GM23248 (cell line): ENCODE measurements at regions not wholly inside any gene's neighbourhood (a gene's known extent, or its start where the extent isn't known, plus 50 kb on each side); places are given as distances from the start of the nearest gene placed in this dataset.

Source experiments
- DNase-seq: peaks from one replicate; pipeline ENCODE4 v3.0.0-alpha.2; 2015
- H2AFZ ChIP-seq: fragments of 200-600 bp; sonication (generic); 2 replicates; pipeline ENCODE4 v1.6.1; 2016; ENCODE audit warnings: antibody characterized with exemption
- H3F3A ChIP-seq: fragments of 200-600 bp; sonication (generic); 2 replicates; pipeline ENCODE4 v1.6.1; 2016; ENCODE audit warnings: mild to moderate bottlenecking, antibody characterized with exemption, mixed run types; ENCODE audit not compliant: insufficient read depth
- H3K27ac ChIP-seq: fragments of 200-600 bp; sonication (generic); 2 replicates; pipeline ENCODE4 v1.5.1; 2016; ENCODE audit warnings: mild to moderate bottlenecking
- H3K27me3 ChIP-seq: fragments of 200-600 bp; sonication (generic); replicated peaks from 2 replicates; pipeline ENCODE4 v1.6.1; 2016; ENCODE audit warnings: mild to moderate bottlenecking; ENCODE audit not compliant: insufficient read depth
- H3K36me3 ChIP-seq: fragments of 200-600 bp; sonication (generic); 2 replicates; pipeline ENCODE4 v1.6.1; 2016; ENCODE audit warnings: low read depth, mild to moderate bottlenecking
- H3K4me1 ChIP-seq: fragments of 200-600 bp; sonication (generic); 2 replicates; pipeline ENCODE4 v1.6.1; 2016; ENCODE audit warnings: mild to moderate bottlenecking; ENCODE audit not compliant: insufficient read depth
- H3K4me2 ChIP-seq: fragments of 200-600 bp; sonication (generic); one replicate; pipeline ENCODE4 v1.6.1; 2016; ENCODE audit warnings: mild to moderate bottlenecking; ENCODE audit not compliant: unreplicated experiment
- H3K4me3 ChIP-seq: fragments of 200-600 bp; sonication (generic); 2 replicates; pipeline ENCODE4 v1.5.1; 2016; ENCODE audit warnings: mild to moderate bottlenecking
- H3K79me2 ChIP-seq: fragments of 200-600 bp; sonication (generic); 2 replicates; pipeline ENCODE4 v1.6.1; 2016; ENCODE audit warnings: mild to moderate bottlenecking; ENCODE audit not compliant: insufficient read depth
- H3K9ac ChIP-seq: fragments of 200-600 bp; sonication (generic); 2 replicates; pipeline ENCODE4 v1.6.1; 2016; ENCODE audit warnings: mild to moderate bottlenecking
- H3K9me2 ChIP-seq: fragments of 200-600 bp; sonication (generic); 2 replicates; pipeline ENCODE4 v1.6.1; 2016; ENCODE audit warnings: mixed run types, mild to moderate bottlenecking, moderate library complexity; ENCODE audit not compliant: insufficient read depth
- H3K9me3 ChIP-seq: fragments of 200-600 bp; sonication (generic); one replicate; pipeline ENCODE4 v1.6.1; 2017; ENCODE audit warnings: low read depth
- H4K20me1 ChIP-seq: fragments of 200-600 bp; sonication (generic); 2 replicates; pipeline ENCODE4 v1.6.0; 2016; ENCODE audit not compliant: insufficient read depth
- EZH2 ChIP-seq: fragments of 200-600 bp; sonication (generic); IDR thresholded peaks from 2 replicates; pipeline ENCODE4 v1.6.1; 2018; ENCODE audit warnings: antibody characterized with exemption, mild to moderate bottlenecking; ENCODE audit not compliant: insufficient read depth, poor library complexity, severe bottlenecking
- EZH2phosphoT487 ChIP-seq: fragments of 200-600 bp; sonication (generic); IDR thresholded peaks from 2 replicates; pipeline ENCODE4 v1.6.1; 2018; ENCODE audit warnings: antibody characterized with exemption, moderate library complexity, mild to moderate bottlenecking, low read depth; ENCODE audit not compliant: insufficient read depth
- WGBS, 2 experiments: methylation state at CpG; one replicate each; pipeline ENCODE4 v1.1.6; 2015 to 2017; ENCODE audit warnings: low lambda C conversion rate in 2 of 2, low coverage in 1 of 2; ENCODE audit errors: missing lambda C conversion rate in 2 of 2; 5-methylcytosine and 5-hydroxymethylcytosine counted together
- in situ Hi-C: fragments of 300-500 bp; cut with MboI; formaldehyde crosslinking; loops from 2 replicates; pipeline ENCODE4 v1.15.0; 2020

DNA sequence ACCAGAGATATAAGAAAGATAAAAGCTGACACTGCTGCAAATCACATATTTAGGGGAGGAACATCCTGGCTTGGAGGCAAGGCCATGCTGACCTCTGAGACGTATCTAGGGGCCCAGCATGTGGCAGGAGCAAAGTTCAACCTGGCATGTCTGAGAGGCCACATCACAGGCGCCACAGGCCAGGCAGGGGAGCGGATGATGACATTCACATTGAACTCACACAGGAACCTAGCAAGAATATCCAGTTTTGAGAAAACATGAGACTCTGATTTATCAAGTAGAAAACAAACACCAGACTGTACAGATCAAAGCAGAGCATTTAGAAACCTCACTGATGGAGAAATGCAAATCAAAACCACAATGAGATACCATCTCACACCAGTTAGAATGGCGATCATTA, 64.2 kb upstream of the STK32A start:
- Histone ChIP-seq H3K36me3 (no peaks in the 10 kb centered on the region), H3F3A (peaks cover 18% of the 10 kb centered on the region), H3K9me2 (no peaks in the 10 kb centered on the region), H3K4me1 (peaks cover 24% of the 10 kb centered on the region), H3K9me3 (no peaks in the 10 kb centered on the region), H3K4me2 (no peak overlapping the region), H3K9ac (no peak overlapping the region), H3K27ac (no peak overlapping the region), H2AFZ (no peak overlapping the region), H4K20me1 (no peaks in the 10 kb centered on the region), H3K27me3 (no peaks in the 10 kb centered on the region), H3K4me3 (no peak overlapping the region), H3K79me2 (no peaks in the 10 kb centered on the region)
- no peak for DNase-seq
- 56 to 65% methylated on average over 4 of the region's 4 CpGs for WGBS, 2 experiments
- in situ Hi-C loops = no loop called here
- no peak for TF ChIP-seq EZH2
- TF ChIP-seq EZH2phosphoT487 = no peak

DNA sequence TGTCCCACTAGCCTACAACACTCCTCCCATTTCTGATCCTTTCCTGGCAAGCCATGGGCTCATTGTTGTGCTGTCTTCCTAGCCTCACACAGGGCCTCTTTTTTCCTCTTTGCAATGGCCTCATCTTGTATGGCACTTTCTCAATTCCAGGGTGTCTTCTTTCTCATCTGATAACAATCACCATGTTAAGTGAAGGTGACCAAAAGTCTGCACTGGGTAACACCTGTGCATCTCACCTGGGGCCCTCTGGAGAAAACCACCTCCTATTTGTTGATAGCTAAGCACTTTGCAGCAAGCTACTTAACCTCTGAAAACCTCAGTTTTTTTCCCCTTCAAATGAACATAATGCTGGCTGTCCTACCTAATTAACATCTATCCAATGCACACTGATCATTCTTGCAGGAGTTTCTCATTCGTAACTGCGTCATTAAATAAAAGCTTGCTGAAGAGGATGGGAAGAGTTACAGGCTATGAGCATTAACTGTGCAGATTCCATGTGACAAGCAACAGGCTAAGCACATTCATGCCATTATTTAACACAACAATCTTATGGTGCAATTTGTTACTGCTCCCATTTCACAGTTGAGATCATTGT, 60.1 kb upstream of the STK32A start:
- in situ Hi-C loops = no loop called here
- H3K79me2 ChIP-seq = no peaks in the 10 kb centered on the region
- DNase-seq = no peak
- H3K36me3 ChIP-seq = no peaks in the 10 kb centered on the region
- H3K9me2 ChIP-seq = no peaks in the 10 kb centered on the region
- H3K27ac ChIP-seq = no peak overlapping the region
- H3K4me1 ChIP-seq = peaks cover 11% of the 10 kb centered on the region
- no peak overlapping the region for H2AFZ ChIP-seq
- TF ChIP-seq EZH2 (no peak), EZH2phosphoT487 (no peak)
- no peaks in the 10 kb centered on the region for H3K27me3 ChIP-seq
- 46 to 52% methylated on average over 2 of the region's 2 CpGs for WGBS, 2 experiments
- no peak overlapping the region for H3K4me3 ChIP-seq
- no peaks in the 10 kb centered on the region for H4K20me1 ChIP-seq
- no peak overlapping the region for H3K9ac ChIP-seq
- no peak overlapping the region for H3K4me2 ChIP-seq
- no peaks in the 10 kb centered on the region for H3K9me3 ChIP-seq
- peaks cover 20% of the 10 kb centered on the region for H3F3A ChIP-seq

DNA sequence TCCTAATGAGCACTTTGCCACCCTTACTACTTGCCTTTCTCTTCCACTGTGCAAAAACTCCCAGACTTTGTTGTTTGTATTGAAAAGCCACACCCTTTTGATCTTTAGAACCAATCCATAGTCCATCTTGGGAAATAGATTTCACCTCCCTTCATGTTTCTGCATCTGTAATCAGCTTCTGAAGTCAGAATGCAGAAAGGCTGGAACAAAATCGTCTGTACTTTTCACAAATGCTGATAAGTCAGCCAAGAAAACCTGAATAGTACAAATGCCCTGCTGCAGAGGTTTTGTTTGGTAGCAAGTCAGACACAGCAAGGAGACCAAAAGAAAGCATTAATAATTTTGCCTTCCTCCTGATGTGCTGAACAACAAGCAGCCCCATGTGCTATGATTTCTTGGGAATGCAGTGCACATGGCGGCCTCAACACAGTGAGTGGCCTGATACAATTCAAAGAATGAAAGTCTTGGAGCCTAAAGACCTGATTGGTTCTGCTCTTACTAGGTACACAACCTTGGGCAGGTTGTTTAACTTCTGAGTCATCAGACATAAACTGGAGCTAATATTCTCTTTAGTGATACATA, 59.2 kb upstream of the STK32A start:
- in situ Hi-C loops = no loop called here
- no peaks in the 10 kb centered on the region for H3K9me2 ChIP-seq
- WGBS, 2 experiments = 62 to 66% methylated on average over 2 of the region's 2 CpGs
- no peak overlapping the region for H3K27ac ChIP-seq
- H3K9me3 ChIP-seq = no peaks in the 10 kb centered on the region
- TF ChIP-seq EZH2phosphoT487 (no peak), EZH2 (no peak)
- H3K36me3 ChIP-seq = no peaks in the 10 kb centered on the region
- H3K27me3 ChIP-seq = no peaks in the 10 kb centered on the region
- no peak overlapping the region for H3K9ac ChIP-seq
- no peaks in the 10 kb centered on the region for H3K79me2 ChIP-seq
- H3K4me1 ChIP-seq = peaks cover 9% of the 10 kb centered on the region
- peaks cover 18% of the 10 kb centered on the region for H3F3A ChIP-seq
- no peaks in the 10 kb centered on the region for H4K20me1 ChIP-seq
- no peak for DNase-seq
- no peak overlapping the region for H2AFZ ChIP-seq
- H3K4me2 ChIP-seq = no peak overlapping the region
- H3K4me3 ChIP-seq = no peak overlapping the region

DNA sequence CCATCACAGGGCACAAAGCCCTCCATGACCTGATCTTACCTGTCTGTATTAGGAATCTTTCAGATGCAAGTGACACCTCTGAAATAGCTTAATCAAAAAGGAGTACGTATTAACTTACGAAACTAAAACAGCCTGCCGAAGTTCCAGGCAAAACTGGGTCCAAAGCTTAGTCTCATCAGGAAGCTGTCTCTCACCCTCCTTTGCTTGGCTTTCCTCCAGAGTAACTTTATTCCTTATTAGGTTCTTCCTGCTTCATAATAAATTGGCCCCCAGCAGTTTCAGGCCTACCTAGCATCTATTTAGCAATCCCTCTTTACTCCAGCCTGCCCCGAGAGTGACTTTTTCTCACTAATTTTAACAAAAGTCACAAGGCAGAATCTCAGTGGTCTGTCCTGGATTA, 58.4 kb upstream of the STK32A start:
- in situ Hi-C loops = no loop called here

More for the DNA sequence above, 58.4 kb upstream of the STK32A start:
- no peaks in the 10 kb centered on the region for H4K20me1 ChIP-seq
- H3K4me3 ChIP-seq = no peak overlapping the region
- peaks cover 9% of the 10 kb centered on the region for H3K4me1 ChIP-seq
- no peak for DNase-seq
- H3K36me3 ChIP-seq = no peaks in the 10 kb centered on the region
- H3K79me2 ChIP-seq = no peaks in the 10 kb centered on the region
- WGBS, 2 experiments = 80 to 82% methylated on average over 4 of the region's 4 CpGs
- no peak overlapping the region for H3K4me2 ChIP-seq
- no peaks in the 10 kb centered on the region for H3K9me2 ChIP-seq
- no peak overlapping the region for H2AFZ ChIP-seq
- H3K27me3 ChIP-seq = no peaks in the 10 kb centered on the region
- H3K9ac ChIP-seq = no peak overlapping the region
- H3F3A ChIP-seq = peaks cover 18% of the 10 kb centered on the region
- no peaks in the 10 kb centered on the region for H3K9me3 ChIP-seq
- TF ChIP-seq EZH2 (no peak), EZH2phosphoT487 (no peak)
- H3K27ac ChIP-seq = no peak overlapping the region
